Gastrocnemius medialis (tissue), 4 donors: ENCODE measurements at regions not wholly inside any gene's neighbourhood (a gene's known extent, or its start where the extent isn't known, plus 50 kb on each side); places are given as distances from the start of the nearest gene placed in this dataset.

Experiments used
- CTCF ChIP-seq, 5 experiments: fragments of 450-650 bp in 3 of 5; fragments of 200-600 bp in 2 of 5; sonication (generic) in 2 of 5; IDR thresholded peaks in 4 of 5; conservative IDR thresholded peaks in 1 of 5; 1 replicate in 4 of 5; 2 replicates in 1 of 5; pipeline ENCODE4 v1.5.1; 2016 to 2019; ENCODE audit warnings: antibody characterized with exemption in 5 of 5, mild to moderate bottlenecking in 3 of 5, moderate library complexity in 3 of 5
- POLR2A ChIP-seq, 2 donors: fragments of 450-650 bp; IDR thresholded peaks; one replicate each; pipeline ENCODE4 v1.6.1; 2017; ENCODE audit warnings: antibody characterized with exemption in 2 of 2, mild to moderate bottlenecking in 2 of 2, moderate library complexity in 2 of 2

- TF ChIP-seq CTCF (IDR thresholded peaks at IDR 0.05 in 4 of 5, conservative IDR thresholded peaks at IDR 0.05 in 1 of 5) = no peak
- TF ChIP-seq POLR2A (IDR thresholded peaks at IDR 0.05) = no peak
Observed at GRCh38 chr17:74114881-74115470, 88.5 kb upstream of the RPL38 start.
